HG03095 (cell line): ENCODE measurements at regions not wholly inside any gene's neighbourhood (a gene's known extent, or its start where the extent isn't known, plus 50 kb on each side); places are given as distances from the start of the nearest gene placed in this dataset.
"Not testable (repeated sequence)": the region's sequence is repeated elsewhere in the genome, so short reads cannot be mapped to it uniquely, and the experiment has no call there.

ENCODE experiments used
- ATAC-seq: cut with Tn5 transposase; IDR thresholded peaks from one replicate; pipeline ENCODE4 v1.9.1; 2021; ENCODE audit warnings: moderate library complexity; ENCODE audit not compliant: unreplicated experiment

GRCh38 chr11:122405547-122406341, 249.8 kb upstream of the UBASH3B start:
- no peak for ATAC-seq

GRCh38 chr11:122404571-122404970, 251.0 kb upstream of the UBASH3B start:
- no peak for ATAC-seq

DNA sequence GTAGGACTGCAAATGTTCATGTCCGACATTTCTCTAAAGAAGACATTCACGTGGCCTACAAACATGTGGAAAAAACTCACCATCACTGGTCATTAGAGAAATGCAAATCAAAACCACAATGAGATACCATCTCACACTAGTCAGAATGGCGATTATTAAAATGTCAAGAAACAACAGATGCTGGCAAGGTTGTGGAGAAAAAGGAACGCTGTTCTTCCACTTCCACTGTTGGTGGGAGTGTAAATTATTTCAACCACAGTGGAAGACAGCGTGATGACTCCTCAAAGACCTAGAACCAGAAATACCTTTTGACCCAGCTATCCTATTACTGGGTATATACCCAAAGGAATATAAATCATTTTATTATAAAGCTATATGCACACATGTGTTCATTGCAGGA, 253.9 kb upstream of the UBASH3B start:
- ATAC-seq = not testable (repeated sequence)

GRCh38 chr11:122399375-122399774, 256.1 kb upstream of the UBASH3B start:
- ATAC-seq = no peak

- ATAC-seq = no peak
Measured at GRCh38 chr11:122398851-122399250, 256.7 kb upstream of the UBASH3B start.

DNA sequence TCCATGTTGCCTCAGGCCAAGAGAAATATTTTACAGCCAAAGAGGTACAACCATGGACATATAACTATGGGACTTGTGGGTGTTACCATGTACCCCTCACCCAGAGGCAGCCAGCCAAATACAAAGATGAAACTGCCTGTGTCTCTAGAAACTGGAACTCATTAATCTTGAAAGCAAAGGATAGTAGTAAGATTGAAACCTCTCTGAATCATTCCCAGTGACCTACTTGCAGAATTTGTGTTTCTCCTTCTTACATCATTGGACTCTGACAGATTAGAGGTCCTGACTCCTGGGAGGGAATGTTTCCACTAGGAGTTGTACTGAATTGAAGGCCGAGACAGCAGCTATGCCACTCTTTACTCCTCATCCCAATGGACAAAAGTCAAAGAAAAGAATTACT, 257.4 kb upstream of the UBASH3B start:
- no peak for ATAC-seq

GRCh38 chr11:122395282-122395681, 260.2 kb upstream of the UBASH3B start:
- no peak for ATAC-seq

DNA sequence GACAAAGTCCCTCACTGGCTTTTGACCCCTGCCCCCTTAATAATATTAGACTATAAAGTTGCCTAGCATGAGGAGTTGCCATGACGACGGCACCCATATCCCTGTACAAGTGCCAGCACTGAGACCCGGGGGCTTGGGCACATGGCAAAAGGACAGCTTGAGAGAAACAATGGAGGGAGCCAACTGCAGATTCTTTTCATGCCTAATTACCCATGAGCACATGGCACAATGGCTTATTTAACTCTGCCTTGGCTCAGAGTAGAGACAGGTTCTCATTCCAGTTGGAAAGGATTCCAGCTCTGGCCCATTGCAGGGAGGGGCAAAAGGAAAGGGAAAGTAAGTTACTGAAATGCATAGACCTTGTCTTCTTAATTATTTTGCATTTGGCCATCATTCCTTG, 261.2 kb upstream of the UBASH3B start:
- ATAC-seq = no peak

DNA sequence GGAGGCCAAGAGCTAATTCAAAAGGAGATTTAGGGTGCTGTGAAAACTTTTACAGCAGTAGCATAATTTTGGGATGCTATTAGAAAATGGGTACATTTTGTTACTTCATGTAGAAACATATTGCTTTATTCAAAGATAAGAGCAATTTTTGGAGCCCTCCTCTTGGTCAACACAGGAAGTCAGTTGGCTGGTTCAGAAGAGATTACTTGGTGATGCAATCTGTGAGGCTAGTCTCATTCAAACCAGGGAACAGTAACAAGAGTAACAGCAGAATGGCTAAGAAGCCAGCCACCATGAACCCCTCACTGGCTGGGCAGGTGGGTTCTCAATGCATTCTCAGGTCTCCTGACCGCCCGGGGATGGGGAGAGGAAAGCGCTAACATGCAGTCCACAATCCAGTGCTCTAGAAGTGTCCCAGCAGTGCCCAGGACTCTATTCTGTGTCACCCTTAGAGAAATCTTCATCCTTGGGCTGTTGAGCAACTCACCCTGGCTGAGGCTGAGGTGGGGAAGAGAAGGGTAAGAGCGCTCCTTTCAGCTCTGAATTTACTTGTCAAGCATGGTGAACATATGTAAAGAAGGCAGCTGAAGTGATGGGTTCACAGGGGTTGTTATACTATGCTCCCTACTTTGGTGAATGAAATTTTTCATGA, 262.2 kb upstream of the UBASH3B start:
- ATAC-seq = no peak

GRCh38 chr11:122392508-122392907, 263.0 kb upstream of the UBASH3B start:
- no peak for ATAC-seq

DNA sequence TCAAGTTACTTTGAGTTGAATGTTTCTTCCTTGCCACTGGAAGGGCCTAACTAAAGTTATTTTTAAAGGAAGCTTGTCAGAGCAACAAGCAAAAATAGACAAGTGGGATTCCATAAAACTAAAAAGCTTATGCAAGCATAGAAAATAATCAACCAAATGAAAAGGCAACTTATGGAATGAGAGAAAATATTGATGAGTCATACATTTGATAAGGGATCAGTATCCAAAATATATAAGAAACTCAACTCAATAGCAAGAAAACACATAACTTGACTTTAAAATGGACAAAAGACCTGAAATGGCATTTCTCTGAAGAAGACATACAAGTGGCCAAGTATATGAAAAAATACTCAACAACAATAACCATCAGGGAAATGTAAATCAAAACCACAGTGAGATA, 264.5 kb upstream of the UBASH3B start:
- no peak for ATAC-seq

DNA sequence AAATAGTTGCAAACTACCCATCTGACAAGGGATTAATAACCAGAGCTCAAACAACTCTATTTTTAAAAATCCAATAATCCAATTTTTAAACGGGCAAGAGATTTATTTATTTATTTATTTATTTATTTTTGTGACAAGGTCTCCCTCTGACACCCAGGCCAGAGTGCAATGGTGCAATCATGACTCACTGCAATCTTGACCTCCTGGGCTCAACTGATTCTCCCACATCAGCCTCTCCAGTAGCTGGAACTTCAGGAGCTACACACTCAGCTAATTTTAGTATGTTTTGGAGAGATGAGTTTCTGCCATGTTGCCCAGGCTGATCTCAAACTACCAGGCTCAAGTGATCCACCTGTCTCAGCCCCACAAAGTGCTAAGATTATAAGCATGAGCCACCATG, 267.2 kb upstream of the BLID start:
- ATAC-seq = no peak

GRCh38 chr11:122375687-122376399, 259.8 kb upstream of the BLID start:
- no peak for ATAC-seq

DNA sequence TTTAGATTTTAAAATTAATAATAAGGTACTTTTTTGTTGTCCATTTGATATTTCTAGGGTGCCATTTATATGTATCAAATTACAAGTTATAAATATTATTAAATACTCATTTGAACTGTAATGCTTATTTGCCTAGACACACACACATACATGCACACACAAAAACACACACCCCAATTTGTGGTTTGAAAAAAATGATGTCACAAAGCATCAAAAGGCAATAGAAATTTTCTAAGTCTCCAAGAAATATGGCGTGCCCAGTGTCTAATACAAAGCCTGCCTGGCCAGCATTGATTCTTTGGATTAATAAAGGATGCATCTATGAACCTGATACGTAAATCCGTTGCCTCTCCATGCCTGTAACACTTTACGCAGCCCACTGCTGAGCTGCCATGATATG, 252.8 kb upstream of the BLID start:
- ATAC-seq = no peak

- ATAC-seq = no peak
Measured at GRCh38 chr11:122367809-122368231, 251.8 kb upstream of the BLID start.

- ATAC-seq = no peak
Measured at GRCh38 chr11:122365610-122366360, 249.8 kb upstream of the BLID start.

GRCh38 chr11:122363296-122363695, 247.3 kb upstream of the BLID start:
- ATAC-seq = no peak

- ATAC-seq = no peak
Measured at GRCh38 chr11:122362381-122362780, 246.4 kb upstream of the BLID start.

DNA sequence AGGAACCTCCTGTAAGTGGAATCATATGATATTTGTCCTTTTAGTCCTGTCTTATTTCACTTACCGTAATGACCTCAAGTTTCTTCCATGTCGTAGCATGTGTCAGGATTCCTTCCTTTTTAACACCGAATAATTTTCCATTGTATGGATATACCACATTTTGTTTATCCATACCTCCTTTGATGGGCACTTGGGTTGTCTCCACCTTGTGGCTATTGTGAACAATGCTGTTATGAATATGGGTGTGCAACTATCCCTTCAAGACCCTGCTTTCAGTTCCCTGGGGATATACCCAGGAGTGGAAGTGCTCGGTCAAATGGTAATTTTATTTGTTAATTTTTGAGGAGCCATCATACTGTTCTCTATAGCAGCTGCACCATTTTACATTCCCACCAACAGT, 244.9 kb upstream of the BLID start:
- ATAC-seq = no peak

DNA sequence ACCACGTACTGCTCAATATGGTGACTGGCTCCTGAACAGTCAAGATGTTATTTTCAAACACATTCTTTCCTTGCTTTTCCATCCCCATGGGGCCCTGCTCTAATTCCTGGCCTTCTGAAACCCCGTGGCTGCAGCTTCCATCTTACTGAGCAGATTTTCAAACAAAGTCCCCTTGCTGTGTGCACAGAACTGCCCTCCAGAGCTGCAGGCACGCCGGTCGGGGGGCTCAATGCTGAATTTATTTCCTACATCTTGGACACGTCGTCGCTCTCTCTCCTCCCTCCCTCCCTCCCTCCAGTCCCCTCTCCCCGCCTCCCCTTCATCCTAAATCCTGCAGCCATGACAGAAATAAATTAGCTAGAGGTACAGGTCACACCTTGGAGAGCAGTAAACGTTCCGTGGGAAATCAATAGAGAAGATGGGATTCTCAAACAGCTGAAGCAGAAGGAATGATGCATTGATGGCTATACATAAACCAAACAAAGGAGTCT, 243.1 kb upstream of the BLID start:
- no peak for ATAC-seq

- ATAC-seq = no peak
Measured at GRCh38 chr11:122358292-122358691, 242.3 kb upstream of the BLID start.
